ENCODE measurements at regions not wholly inside any gene's neighbourhood (a gene's known extent, or its start where the extent isn't known, plus 50 kb on each side); places are given as distances from the start of the nearest gene placed in this dataset.

- Mint-ChIP-seq H3K4me1 (peaks cover 0 to 12% (median 0%) of the 10 kb centered on the region in 4 donors), H3K36me3 (no peaks in the 10 kb centered on the region), H3K27me3 (no peaks in the 10 kb centered on the region), H3K27ac (no peak overlapping the region), H3K9me3 (peaks cover 0 to 11% (median 7%) of the 10 kb centered on the region in 7 donors), H3K4me3 (no peak overlapping the region)
- Histone ChIP-seq H3K4me1 (ENCODE audit: control insufficient read depth, insufficient read depth, low read length, poor library complexity, severe bottlenecking) (no peaks in the 10 kb centered on the region), H3K4me3 (ENCODE audit: low read depth, low read length) (no peak overlapping the region), H3K27ac (ENCODE audit: insufficient read depth, low read length, poor library complexity, severe bottlenecking) (no peak overlapping the region), H3K9me3 (ENCODE audit: control insufficient read depth in 2 of 2, low read length in 2 of 2) (peaks cover 0 to 3% of the 10 kb centered on the region in 2 experiments), H3K27me3 (ENCODE audit: control insufficient read depth, insufficient read depth, low read length) (no peaks in the 10 kb centered on the region), H3K36me3 (ENCODE audit: control insufficient read depth, insufficient read depth, low read length) (no peaks in the 10 kb centered on the region)
- DNase-seq (peak in 1 of 3 donors; percentile 8), ATAC-seq (ENCODE audit: low read depth in 2 of 2) (peak in 1 of 2 donors; percentile 52)
These were observed 970.6 kb downstream of the DCDC2C start for GRCh38 chr2:4674007-4674406.

DNA sequence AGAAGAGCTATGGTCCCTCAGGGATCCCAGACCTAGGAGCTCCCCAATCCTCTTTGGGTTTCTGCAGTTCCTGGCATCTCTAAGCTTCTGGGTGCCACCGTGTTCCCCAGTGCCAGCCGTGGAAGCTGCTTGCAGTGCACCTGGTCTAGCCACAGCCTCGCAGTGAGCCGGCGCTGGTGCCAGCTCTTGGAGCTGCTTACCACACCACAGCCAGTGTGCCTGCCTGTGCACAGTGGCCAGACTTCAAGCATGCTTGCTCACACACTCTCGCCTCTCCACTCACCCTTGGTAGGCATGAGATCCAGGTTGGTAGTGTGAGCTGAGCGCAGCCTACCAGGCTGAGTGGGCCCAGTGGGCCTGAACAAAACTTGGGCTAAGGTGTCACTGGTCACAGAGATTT, 971.9 kb downstream of the DCDC2C start:
- ATAC-seq (ENCODE audit: low read depth in 2 of 2) (peak in 1 of 2 donors; percentile 21), DNase-seq (no peak)
- no peaks in the 10 kb centered on the region for H3K27me3 Mint-ChIP-seq
- Histone ChIP-seq H3K4me1 (ENCODE audit: control insufficient read depth, insufficient read depth, low read length, poor library complexity, severe bottlenecking) (no peaks in the 10 kb centered on the region), H3K4me3 (ENCODE audit: low read depth, low read length) (no peak overlapping the region), H3K27me3 (ENCODE audit: control insufficient read depth, insufficient read depth, low read length) (no peaks in the 10 kb centered on the region), H3K9me3 (ENCODE audit: control insufficient read depth in 2 of 2, low read length in 2 of 2) (peaks cover 0 to 3% of the 10 kb centered on the region in 2 experiments), H3K27ac (ENCODE audit: insufficient read depth, low read length, poor library complexity, severe bottlenecking) (no peak overlapping the region), H3K36me3 (ENCODE audit: control insufficient read depth, insufficient read depth, low read length) (no peaks in the 10 kb centered on the region)
- no peak overlapping the region for H3K4me3 Mint-ChIP-seq
- peaks cover 0 to 12% (median 0%) of the 10 kb centered on the region in 4 donors for H3K4me1 Mint-ChIP-seq
- H3K9me3 Mint-ChIP-seq = peaks cover 0 to 16% (median 9%) of the 10 kb centered on the region in 7 donors
- no peaks in the 10 kb centered on the region for H3K36me3 Mint-ChIP-seq
- H3K27ac Mint-ChIP-seq = no peak overlapping the region

- no peaks in the 10 kb centered on the region for H3K36me3 Mint-ChIP-seq
- H3K4me3 Mint-ChIP-seq = no peak overlapping the region
- peaks cover 0 to under 1% (median 0%) of the 10 kb centered on the region in 4 donors for H3K4me1 Mint-ChIP-seq
These were observed 975.6 kb downstream of the DCDC2C start for GRCh38 chr2:4678927-4679326.

GRCh38 chr2:4679391-4679790, 976.0 kb downstream of the DCDC2C start:
- Mint-ChIP-seq H3K27ac (no peak overlapping the region), H3K9me3 (peaks cover 0 to 18% (median 6%) of the 10 kb centered on the region in 7 donors), H3K27me3 (no peaks in the 10 kb centered on the region), H3K4me1 (no peaks in the 10 kb centered on the region), H3K36me3 (no peaks in the 10 kb centered on the region), H3K4me3 (no peak overlapping the region)
- no peak for ATAC-seq (ENCODE audit: low read depth in 2 of 2)
- no peaks in the 10 kb centered on the region for H3K27me3 ChIP-seq (ENCODE audit: control insufficient read depth, insufficient read depth, low read length)
- H3K27ac ChIP-seq (ENCODE audit: insufficient read depth, low read length, poor library complexity, severe bottlenecking) = no peak overlapping the region
- H3K36me3 ChIP-seq (ENCODE audit: control insufficient read depth, insufficient read depth, low read length) = no peaks in the 10 kb centered on the region
- no peak overlapping the region for H3K4me3 ChIP-seq (ENCODE audit: low read depth, low read length)
- no peaks in the 10 kb centered on the region for H3K9me3 ChIP-seq (ENCODE audit: control insufficient read depth in 2 of 2, low read length in 2 of 2)
- no peaks in the 10 kb centered on the region for H3K4me1 ChIP-seq (ENCODE audit: control insufficient read depth, insufficient read depth, low read length, poor library complexity, severe bottlenecking)
- DNase-seq = no peak

More at GRCh38 chr2:4678927-4679326, 975.6 kb downstream of the DCDC2C start:
- Histone ChIP-seq H3K27me3 (ENCODE audit: control insufficient read depth, insufficient read depth, low read length) (no peaks in the 10 kb centered on the region), H3K4me1 (ENCODE audit: control insufficient read depth, insufficient read depth, low read length, poor library complexity, severe bottlenecking) (no peaks in the 10 kb centered on the region), H3K27ac (ENCODE audit: insufficient read depth, low read length, poor library complexity, severe bottlenecking) (no peak overlapping the region), H3K4me3 (ENCODE audit: low read depth, low read length) (no peak overlapping the region), H3K9me3 (ENCODE audit: control insufficient read depth in 2 of 2, low read length in 2 of 2) (no peaks in the 10 kb centered on the region), H3K36me3 (ENCODE audit: control insufficient read depth, insufficient read depth, low read length) (no peaks in the 10 kb centered on the region)
- DNase-seq (no peak), ATAC-seq (ENCODE audit: low read depth in 2 of 2) (no peak)
- no peak overlapping the region for H3K27ac Mint-ChIP-seq
- peaks cover 0 to 18% (median 6%) of the 10 kb centered on the region in 7 donors for H3K9me3 Mint-ChIP-seq
- H3K27me3 Mint-ChIP-seq = no peaks in the 10 kb centered on the region

- no peaks in the 10 kb centered on the region for H3K9me3 ChIP-seq (ENCODE audit: control insufficient read depth in 2 of 2, low read length in 2 of 2)
- Mint-ChIP-seq H3K4me3 (no peak overlapping the region), H3K9me3 (peaks cover 0 to 11% (median 4%) of the 10 kb centered on the region in 7 donors), H3K27me3 (no peaks in the 10 kb centered on the region), H3K27ac (no peak overlapping the region), H3K36me3 (no peaks in the 10 kb centered on the region), H3K4me1 (no peaks in the 10 kb centered on the region)
- DNase-seq = no peak
- ATAC-seq (ENCODE audit: low read depth in 2 of 2) = no peak
- no peaks in the 10 kb centered on the region for H3K4me1 ChIP-seq (ENCODE audit: control insufficient read depth, insufficient read depth, low read length, poor library complexity, severe bottlenecking)
- H3K27me3 ChIP-seq (ENCODE audit: control insufficient read depth, insufficient read depth, low read length) = no peaks in the 10 kb centered on the region
- no peak overlapping the region for H3K27ac ChIP-seq (ENCODE audit: insufficient read depth, low read length, poor library complexity, severe bottlenecking)
- no peaks in the 10 kb centered on the region for H3K36me3 ChIP-seq (ENCODE audit: control insufficient read depth, insufficient read depth, low read length)
- H3K4me3 ChIP-seq (ENCODE audit: low read depth, low read length) = no peak overlapping the region
These were observed 981.5 kb downstream of the DCDC2C start for GRCh38 chr2:4684921-4685320.

DNA sequence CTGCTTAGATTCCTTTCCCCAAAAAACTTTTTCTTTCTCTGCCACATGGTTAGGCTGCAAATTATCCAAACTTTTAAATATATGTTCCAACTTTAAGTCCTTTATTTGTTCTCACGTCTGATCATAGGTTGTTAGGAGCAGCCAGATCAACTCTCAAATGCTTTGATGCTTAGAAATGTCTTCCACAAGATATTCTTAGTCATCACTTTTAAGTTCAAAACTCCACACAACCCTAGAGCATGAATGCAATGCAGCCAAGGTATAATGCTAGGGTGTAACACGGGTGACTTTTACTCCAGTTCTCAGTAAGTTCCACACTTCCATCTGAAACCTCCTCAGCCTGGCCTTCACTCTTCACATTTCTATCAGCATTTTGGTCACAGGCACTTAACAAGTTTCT, 987.5 kb downstream of the DCDC2C start:
- no peak overlapping the region for H3K27ac Mint-ChIP-seq
- no peaks in the 10 kb centered on the region for H3K36me3 ChIP-seq (ENCODE audit: control insufficient read depth, insufficient read depth, low read length)
- H3K4me3 Mint-ChIP-seq = no peak overlapping the region

DNA sequence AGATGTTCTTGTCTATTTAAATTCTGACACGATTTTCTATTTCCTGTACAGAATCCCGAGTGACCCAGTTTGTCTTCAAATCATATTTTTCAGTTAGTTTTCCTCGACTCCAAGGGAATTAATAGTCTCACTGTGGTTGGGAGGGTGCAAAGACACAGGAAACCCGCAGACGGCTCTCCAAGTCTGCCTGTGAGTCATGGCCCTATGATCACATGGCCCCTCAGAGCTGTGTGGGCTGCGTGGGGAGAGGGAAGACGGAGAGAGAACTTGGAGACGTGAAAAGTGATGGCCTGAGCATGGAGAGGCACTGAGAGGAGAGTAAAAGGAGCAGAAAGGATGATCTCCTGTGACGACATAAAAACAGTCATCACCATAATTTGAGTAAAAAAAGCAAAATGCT, 989.9 kb downstream of the DCDC2C start:
- Histone ChIP-seq H3K27ac (ENCODE audit: insufficient read depth, low read length, poor library complexity, severe bottlenecking) (no peak overlapping the region), H3K36me3 (ENCODE audit: control insufficient read depth, insufficient read depth, low read length) (no peaks in the 10 kb centered on the region), H3K27me3 (ENCODE audit: control insufficient read depth, insufficient read depth, low read length) (no peaks in the 10 kb centered on the region), H3K4me1 (ENCODE audit: control insufficient read depth, insufficient read depth, low read length, poor library complexity, severe bottlenecking) (no peaks in the 10 kb centered on the region), H3K9me3 (ENCODE audit: control insufficient read depth in 2 of 2, low read length in 2 of 2) (peaks cover 0 to 7% of the 10 kb centered on the region in 2 experiments), H3K4me3 (ENCODE audit: low read depth, low read length) (no peak overlapping the region)
- no peak overlapping the region for H3K27ac Mint-ChIP-seq
- no peak for ATAC-seq (ENCODE audit: low read depth in 2 of 2)
- H3K9me3 Mint-ChIP-seq = peaks cover 0 to 21% (median 8%) of the 10 kb centered on the region in 7 donors
- no peak overlapping the region for H3K4me3 Mint-ChIP-seq
- DNase-seq = no peak
- H3K4me1 Mint-ChIP-seq = no peaks in the 10 kb centered on the region
- H3K27me3 Mint-ChIP-seq = no peaks in the 10 kb centered on the region
- no peaks in the 10 kb centered on the region for H3K36me3 Mint-ChIP-seq

More for the DNA sequence above, 987.5 kb downstream of the DCDC2C start:
- no peaks in the 10 kb centered on the region for H3K27me3 Mint-ChIP-seq
- no peaks in the 10 kb centered on the region for H3K4me1 ChIP-seq (ENCODE audit: control insufficient read depth, insufficient read depth, low read length, poor library complexity, severe bottlenecking)
- H3K9me3 Mint-ChIP-seq = peaks cover 0 to 25% (median 6%) of the 10 kb centered on the region in 7 donors
- no peaks in the 10 kb centered on the region for H3K27me3 ChIP-seq (ENCODE audit: control insufficient read depth, insufficient read depth, low read length)
- ATAC-seq (ENCODE audit: low read depth in 2 of 2) (no peak), DNase-seq (no peak)
- H3K9me3 ChIP-seq (ENCODE audit: control insufficient read depth in 2 of 2, low read length in 2 of 2) = no peaks in the 10 kb centered on the region
- H3K36me3 Mint-ChIP-seq = no peaks in the 10 kb centered on the region
- H3K4me3 ChIP-seq (ENCODE audit: low read depth, low read length) = no peak overlapping the region
- no peaks in the 10 kb centered on the region for H3K4me1 Mint-ChIP-seq
- H3K27ac ChIP-seq (ENCODE audit: insufficient read depth, low read length, poor library complexity, severe bottlenecking) = no peak overlapping the region

DNA sequence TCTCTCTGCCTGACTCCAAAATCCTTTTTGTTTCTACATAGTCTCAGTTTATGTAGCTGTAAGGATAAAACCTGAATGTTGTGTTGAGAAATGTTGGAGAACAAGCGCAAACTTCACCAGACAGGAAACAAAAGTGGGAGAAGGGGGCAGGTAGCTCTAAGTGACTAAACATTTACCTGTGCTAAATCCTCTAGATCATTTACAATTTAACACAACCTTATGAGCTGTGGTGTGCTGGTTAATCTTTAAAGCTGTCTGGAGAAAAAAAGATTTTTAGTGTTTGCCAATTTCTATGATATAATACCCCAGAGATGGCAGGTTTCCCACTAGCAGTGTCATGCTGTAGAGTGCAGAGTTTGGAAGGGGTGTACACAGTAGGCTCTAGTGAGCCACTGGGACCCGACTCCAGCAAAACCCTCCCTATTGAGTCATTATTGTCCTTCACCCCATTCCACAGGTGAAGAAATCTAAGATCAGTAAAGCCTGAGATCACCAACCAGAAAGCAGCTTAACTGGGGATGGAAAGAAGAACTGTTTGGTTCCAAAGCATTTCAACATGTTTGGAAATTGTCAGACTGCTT, 992.0 kb downstream of the DCDC2C start:
- H3K9me3 ChIP-seq (ENCODE audit: control insufficient read depth in 2 of 2, low read length in 2 of 2) = peaks cover 0 to 7% of the 10 kb centered on the region in 2 experiments
- Mint-ChIP-seq H3K9me3 (peaks cover 0 to 17% (median 9%) of the 10 kb centered on the region in 7 donors), H3K4me1 (no peaks in the 10 kb centered on the region), H3K27ac (no peak overlapping the region), H3K4me3 (no peak overlapping the region), H3K27me3 (no peaks in the 10 kb centered on the region), H3K36me3 (no peaks in the 10 kb centered on the region)
- ATAC-seq (ENCODE audit: low read depth in 2 of 2) (no peak), DNase-seq (no peak)
- no peaks in the 10 kb centered on the region for H3K4me1 ChIP-seq (ENCODE audit: control insufficient read depth, insufficient read depth, low read length, poor library complexity, severe bottlenecking)
- no peaks in the 10 kb centered on the region for H3K27me3 ChIP-seq (ENCODE audit: control insufficient read depth, insufficient read depth, low read length)
- no peak overlapping the region for H3K4me3 ChIP-seq (ENCODE audit: low read depth, low read length)
- H3K36me3 ChIP-seq (ENCODE audit: control insufficient read depth, insufficient read depth, low read length) = no peaks in the 10 kb centered on the region
- no peak overlapping the region for H3K27ac ChIP-seq (ENCODE audit: insufficient read depth, low read length, poor library complexity, severe bottlenecking)

Measured in CD4-positive, CD25-positive, alpha-beta regulatory T cell (primary cell).